ENCODE measurements at regions not wholly inside any gene's neighbourhood (a gene's known extent, or its start where the extent isn't known, plus 50 kb on each side); places are given as distances from the start of the nearest gene placed in this dataset.

DNA sequence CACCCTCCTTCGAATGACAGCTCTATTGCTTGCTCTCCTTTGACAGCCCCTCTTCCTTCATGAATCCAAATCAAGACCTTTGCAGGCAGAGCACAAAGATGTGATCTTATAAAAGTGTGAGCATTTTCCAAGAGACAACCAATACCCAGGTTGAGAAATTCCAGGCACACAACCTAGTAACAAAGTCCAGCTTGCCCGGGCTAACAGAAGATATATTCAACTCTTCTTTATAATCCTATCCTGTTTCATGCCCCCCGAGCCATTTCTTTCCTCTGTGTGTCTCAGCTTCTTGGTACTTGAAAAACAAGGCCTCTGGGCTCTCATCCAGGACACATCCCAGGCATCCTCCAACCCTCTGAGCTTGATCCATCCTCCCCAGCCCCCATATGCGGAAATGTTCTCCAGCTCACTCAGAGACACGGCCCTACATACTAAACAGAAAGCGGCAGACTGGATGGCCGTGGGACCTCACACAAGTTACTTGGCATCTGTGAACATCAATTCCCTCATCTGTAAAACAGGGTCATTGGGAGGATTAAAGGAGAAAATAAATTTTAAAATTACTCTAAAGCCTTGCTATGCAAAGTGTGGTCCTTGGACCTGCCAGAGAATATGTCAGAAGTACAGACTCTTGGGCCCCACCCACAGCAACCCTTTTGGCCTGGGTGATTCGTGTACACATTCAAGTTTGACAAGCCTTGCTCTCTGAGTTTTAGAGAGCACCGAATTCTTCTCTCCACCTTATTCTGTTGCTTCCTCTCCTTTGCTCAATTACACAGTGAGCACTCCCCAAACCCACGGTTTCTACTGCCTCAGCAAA lies 627.0 kb downstream of the BCOR start:
- DNase-seq = peak; percentile 90
- intact Hi-C loops (cut with DNase I) = loop anchor here (5.0 to 10.0 kb wide), 3 partner anchors 47 to 707 kb away; no protein-coding TSS in a partner anchor
- Histone ChIP-seq H3K27me3 (no peaks in the 10 kb centered on the region), H3K4me3 (no peak overlapping the region), H3K9me3 (no peaks in the 10 kb centered on the region), H3K4me1 (peaks cover 0 to 29% (median 8%) of the 10 kb centered on the region in 4 donors), H3K36me3 (no peaks in the 10 kb centered on the region), H3K27ac (peak overlapping the region; percentile 53 to 79 (median 76))
- 68 to 70% methylated on average over 10 of the region's 10 CpGs for WGBS, 2 donors
- no peak for TF ChIP-seq CTCF (IDR thresholded peaks at IDR 0.05)
- no peak for TF ChIP-seq POLR2A (IDR thresholded peaks at IDR 0.05)
- peak in 3 of 4 donors; percentile 41 to 64 (median 57) for TF ChIP-seq POLR2AphosphoS5 (IDR thresholded peaks at IDR 0.05)
- TF ChIP-seq EP300 (IDR thresholded peaks at IDR 0.05) = peak in 1 of 4 donors; percentile 5

DNA sequence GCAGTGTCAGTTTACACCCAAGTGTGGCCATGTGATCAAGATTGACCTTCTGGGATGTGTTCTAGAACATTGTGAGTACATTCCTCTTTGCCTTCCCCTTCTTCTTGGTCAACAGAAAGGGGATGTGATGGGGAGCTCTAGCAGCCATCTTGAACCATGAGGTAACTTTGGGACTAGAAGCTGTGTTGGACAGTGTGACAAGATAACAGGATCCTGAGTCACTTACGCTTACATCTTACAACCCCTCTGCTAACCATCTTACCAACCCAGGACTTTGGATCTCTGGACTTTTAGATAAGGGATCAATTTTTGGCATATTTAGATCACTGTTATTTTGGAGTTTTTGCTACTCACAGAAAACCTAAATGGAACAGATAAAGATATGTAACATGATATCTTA lies 625.6 kb downstream of the BCOR start:
- H3K4me1 ChIP-seq = peaks cover 0 to 29% (median 8%) of the 10 kb centered on the region in 4 donors
- peak overlapping the region in 3 of 4 donors; percentile 75 to 79 (median 77) for H3K27ac ChIP-seq
- intact Hi-C loops (cut with DNase I) = loop anchor here (5.0 to 10.0 kb wide), 3 partner anchors 45 to 705 kb away; no protein-coding TSS in a partner anchor
- no peak for DNase-seq
- no peaks in the 10 kb centered on the region for H3K27me3 ChIP-seq
- H3K36me3 ChIP-seq = no peaks in the 10 kb centered on the region
- H3K4me3 ChIP-seq = no peak overlapping the region
- WGBS, 2 donors = 97 to 100% methylated on average over 1 of the region's 1 CpG
- TF ChIP-seq EP300 (IDR thresholded peaks at IDR 0.05) = no peak
- TF ChIP-seq POLR2A (IDR thresholded peaks at IDR 0.05) = no peak
- no peak for TF ChIP-seq POLR2AphosphoS5 (IDR thresholded peaks at IDR 0.05)
- no peak for TF ChIP-seq CTCF (IDR thresholded peaks at IDR 0.05)
- H3K9me3 ChIP-seq = no peaks in the 10 kb centered on the region

GRCh38 chrX:39473812-39474211 lies 623.9 kb downstream of the BCOR start:
- TF ChIP-seq EP300 (IDR thresholded peaks at IDR 0.05) (no peak), CTCF (IDR thresholded peaks at IDR 0.05) (no peak), POLR2A (IDR thresholded peaks at IDR 0.05) (no peak), POLR2AphosphoS5 (IDR thresholded peaks at IDR 0.05) (no peak)
- Histone ChIP-seq H3K4me1 (peaks cover 0 to 29% (median 8%) of the 10 kb centered on the region in 4 donors), H3K9me3 (no peaks in the 10 kb centered on the region), H3K27me3 (peaks cover 0 to 2% (median 0%) of the 10 kb centered on the region in 3 donors), H3K36me3 (no peaks in the 10 kb centered on the region), H3K4me3 (no peak overlapping the region), H3K27ac (peak overlapping the region in 3 of 4 donors; percentile 20 to 77 (median 49))
- 78 to 86% methylated on average over 2 of the region's 2 CpGs for WGBS, 2 donors
- DNase-seq = no peak
- intact Hi-C loops (cut with DNase I) = loop anchor here (5.0 to 10.0 kb wide), 3 partner anchors 43 to 703 kb away; no protein-coding TSS in a partner anchor

DNA sequence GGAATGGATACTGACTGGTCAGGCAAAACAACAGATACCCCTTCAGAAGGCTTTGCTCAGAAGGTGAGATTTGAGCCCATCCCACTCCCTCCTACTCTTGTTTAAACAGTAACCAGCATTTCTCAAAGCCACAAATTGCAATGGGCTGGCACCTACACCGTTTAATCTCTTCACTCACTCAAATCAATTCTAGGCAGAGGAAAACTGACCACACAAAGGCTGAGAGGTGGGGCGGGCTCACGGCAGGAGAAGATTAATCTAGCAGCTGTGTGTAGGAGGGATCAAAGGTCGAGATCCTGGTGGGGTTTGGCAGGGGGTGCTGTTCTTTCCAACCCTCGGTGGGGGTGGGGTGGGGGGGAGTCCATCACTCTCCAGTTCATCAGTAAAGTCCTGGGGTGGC lies 622.4 kb downstream of the BCOR start:
- H3K4me3 ChIP-seq = no peak overlapping the region
- TF ChIP-seq EP300 (IDR thresholded peaks at IDR 0.05) = no peak
- no peak for TF ChIP-seq POLR2AphosphoS5 (IDR thresholded peaks at IDR 0.05)
- TF ChIP-seq CTCF (IDR thresholded peaks at IDR 0.05) = no peak
- no peak for TF ChIP-seq POLR2A (IDR thresholded peaks at IDR 0.05)

More for the DNA sequence above, 622.4 kb downstream of the BCOR start:
- H3K27me3 ChIP-seq = peaks cover 0 to 3% (median 0%) of the 10 kb centered on the region in 3 donors
- H3K9me3 ChIP-seq = no peaks in the 10 kb centered on the region
- peaks cover 0 to 22% (median 5%) of the 10 kb centered on the region in 4 donors for H3K4me1 ChIP-seq
- DNase-seq = no peak
- H3K36me3 ChIP-seq = no peaks in the 10 kb centered on the region
- H3K27ac ChIP-seq = no peak overlapping the region
- intact Hi-C loops (cut with DNase I) = loop anchor here (10.0 kb wide), 1 partner anchor 209 kb away; no protein-coding TSS in a partner anchor
- WGBS, 2 donors = 14 to 53% methylated on average over 5 of the region's 5 CpGs
